Lower lobe of right lung (tissue), 2 donors: ENCODE measurements at regions not wholly inside any gene's neighbourhood (a gene's known extent, or its start where the extent isn't known, plus 50 kb on each side); places are given as distances from the start of the nearest gene placed in this dataset.

Source experiments
- ATAC-seq, 2 donors: fragments of 200-7000 bp; cut with Tn5 transposase; one replicate each; pipeline ENCODE4 v1.9.1; 2020 to 2022; ENCODE audit warnings: mild to moderate bottlenecking in 2 of 2, moderate library complexity in 2 of 2
- DNase-seq: peaks from one replicate; pipeline ENCODE4 v3.0.0-alpha.2; 2020
- H3K27ac ChIP-seq: fragments of 200-600 bp; one replicate; pipeline ENCODE4 v1.8.0; 2022
- H3K27me3 ChIP-seq: fragments of 200-600 bp; one replicate; pipeline ENCODE4 v1.8.0; 2022; ENCODE audit warnings: low read depth
- H3K36me3 ChIP-seq: fragments of 200-600 bp; one replicate; pipeline ENCODE4 v1.8.0; 2022; ENCODE audit warnings: mild to moderate bottlenecking
- H3K4me1 ChIP-seq: fragments of 200-600 bp; one replicate; pipeline ENCODE4 v1.8.0; 2022
- H3K4me3 ChIP-seq: fragments of 200-600 bp; one replicate; pipeline ENCODE4 v1.8.0; 2022; ENCODE audit warnings: mild to moderate bottlenecking
- H3K9me3 ChIP-seq: fragments of 200-600 bp; one replicate; pipeline ENCODE4 v1.8.0; 2022
- intact Hi-C: fragments of 100-400 bp; cut with DNase I; formaldehyde crosslinking; loops from one replicate; pipeline ENCODE4 v1.11.0; 2022
- TF ChIP-seq, protein P1 (sequence below): fragments of 200-600 bp; IDR thresholded peaks from one replicate; pipeline ENCODE4 v1.8.0; 2022; ENCODE audit warnings: antibody characterized with exemption, mild to moderate bottlenecking
- donor health status: DM: no; HTN: yes; CAD: no; lungs with severe emphysema.

DNA sequence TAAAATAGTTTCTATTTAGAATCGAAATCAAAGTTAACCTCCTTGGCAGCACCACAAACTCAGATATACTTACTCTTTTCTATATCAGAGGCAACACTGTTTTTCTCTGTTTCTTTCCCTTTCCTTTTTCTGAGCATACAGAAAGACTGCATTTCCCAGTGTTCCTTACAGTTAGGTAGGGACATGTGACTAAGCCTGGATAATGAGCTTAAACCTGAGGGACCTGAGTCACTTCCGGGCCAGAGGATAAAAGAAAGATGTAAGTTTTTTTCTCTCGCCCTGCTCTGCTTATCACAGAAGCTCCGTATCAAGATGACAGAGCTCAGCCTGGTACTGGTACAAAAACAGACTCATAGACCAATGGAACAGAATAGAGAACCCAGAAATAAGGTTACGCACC, 531.9 kb downstream of the KLF12 start:
- ATAC-seq (no peak), DNase-seq (no peak)
- TF ChIP-seq, protein P1, sequence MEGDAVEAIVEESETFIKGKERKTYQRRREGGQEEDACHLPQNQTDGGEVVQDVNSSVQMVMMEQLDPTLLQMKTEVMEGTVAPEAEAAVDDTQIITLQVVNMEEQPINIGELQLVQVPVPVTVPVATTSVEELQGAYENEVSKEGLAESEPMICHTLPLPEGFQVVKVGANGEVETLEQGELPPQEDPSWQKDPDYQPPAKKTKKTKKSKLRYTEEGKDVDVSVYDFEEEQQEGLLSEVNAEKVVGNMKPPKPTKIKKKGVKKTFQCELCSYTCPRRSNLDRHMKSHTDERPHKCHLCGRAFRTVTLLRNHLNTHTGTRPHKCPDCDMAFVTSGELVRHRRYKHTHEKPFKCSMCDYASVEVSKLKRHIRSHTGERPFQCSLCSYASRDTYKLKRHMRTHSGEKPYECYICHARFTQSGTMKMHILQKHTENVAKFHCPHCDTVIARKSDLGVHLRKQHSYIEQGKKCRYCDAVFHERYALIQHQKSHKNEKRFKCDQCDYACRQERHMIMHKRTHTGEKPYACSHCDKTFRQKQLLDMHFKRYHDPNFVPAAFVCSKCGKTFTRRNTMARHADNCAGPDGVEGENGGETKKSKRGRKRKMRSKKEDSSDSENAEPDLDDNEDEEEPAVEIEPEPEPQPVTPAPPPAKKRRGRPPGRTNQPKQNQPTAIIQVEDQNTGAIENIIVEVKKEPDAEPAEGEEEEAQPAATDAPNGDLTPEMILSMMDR: no peak
- Histone ChIP-seq H3K9me3 (no peaks in the 10 kb centered on the region), H3K27me3 (no peaks in the 10 kb centered on the region), H3K27ac (no peak overlapping the region), H3K36me3 (no peaks in the 10 kb centered on the region), H3K4me1 (no peaks in the 10 kb centered on the region), H3K4me3 (no peak overlapping the region)
- intact Hi-C loops: no loop called here

GRCh38 chr13:73601708-73602107, 532.5 kb downstream of the KLF12 start:
- TF ChIP-seq, protein P1: no peak
- H3K4me1 ChIP-seq: no peaks in the 10 kb centered on the region
- intact Hi-C loops: no loop called here
- no peak overlapping the region for H3K27ac ChIP-seq
- no peaks in the 10 kb centered on the region for H3K9me3 ChIP-seq
- no peak for DNase-seq
- no peak overlapping the region for H3K4me3 ChIP-seq
- H3K27me3 ChIP-seq: no peaks in the 10 kb centered on the region
- ATAC-seq: no peak
- no peaks in the 10 kb centered on the region for H3K36me3 ChIP-seq

GRCh38 chr13:73599232-73600128, 534.7 kb downstream of the KLF12 start:
- no peaks in the 10 kb centered on the region for H3K4me1 ChIP-seq
- DNase-seq (no peak), ATAC-seq (no peak)
- H3K27me3 ChIP-seq: no peaks in the 10 kb centered on the region
- H3K27ac ChIP-seq: no peak overlapping the region
- H3K4me3 ChIP-seq: no peak overlapping the region
- no peaks in the 10 kb centered on the region for H3K9me3 ChIP-seq
- H3K36me3 ChIP-seq: no peaks in the 10 kb centered on the region
- intact Hi-C loops: no loop called here
- TF ChIP-seq, protein P1: no peak

- peak; percentile 25 to 78 for ATAC-seq
- Histone ChIP-seq H3K9me3 (no peaks in the 10 kb centered on the region), H3K27me3 (no peaks in the 10 kb centered on the region), H3K27ac (no peak overlapping the region), H3K4me1 (no peaks in the 10 kb centered on the region), H3K36me3 (no peaks in the 10 kb centered on the region), H3K4me3 (no peak overlapping the region)
- no peak for DNase-seq
- intact Hi-C loops: no loop called here
- TF ChIP-seq, protein P1: no peak
Measured at GRCh38 chr13:73598020-73598712, 536.0 kb downstream of the KLF12 start.

DNA sequence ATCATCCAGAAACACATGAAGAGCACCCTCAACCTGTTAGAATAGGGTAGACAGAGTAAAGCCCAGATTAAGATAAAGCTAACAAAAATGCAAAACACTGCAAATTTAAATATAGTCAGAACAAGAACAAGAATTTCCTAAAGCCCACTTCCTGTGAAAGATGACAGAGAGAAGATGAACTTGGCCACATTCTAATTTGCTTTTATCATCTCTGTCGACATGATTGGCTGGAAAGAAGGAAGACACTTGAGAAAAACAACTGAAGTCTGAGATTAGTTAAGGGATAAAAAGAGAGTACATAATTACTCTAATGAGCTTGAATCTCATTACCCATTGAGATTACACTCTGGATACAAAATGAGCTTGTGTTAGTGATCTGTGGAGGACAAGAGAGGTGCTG, 537.6 kb downstream of the KLF5 start:
- no peaks in the 10 kb centered on the region for H3K4me1 ChIP-seq
- DNase-seq: no peak
- H3K9me3 ChIP-seq: no peaks in the 10 kb centered on the region
- intact Hi-C loops: no loop called here
- H3K4me3 ChIP-seq: no peak overlapping the region
- ATAC-seq: no peak
- H3K27ac ChIP-seq: no peak overlapping the region
- H3K27me3 ChIP-seq: no peaks in the 10 kb centered on the region
- no peaks in the 10 kb centered on the region for H3K36me3 ChIP-seq
- TF ChIP-seq, protein P1: no peak
